Suppressor macrophage treated with lipopolysaccharide for 4 hours (primary cell): ENCODE measurements at regions not wholly inside any gene's neighbourhood (a gene's known extent, or its start where the extent isn't known, plus 50 kb on each side); places are given as distances from the start of the nearest gene placed in this dataset.

ENCODE experiments used
- DNase-seq: peaks from one replicate; pipeline ENCODE4 v3.0.0-alpha.2; 2020

- no peak for DNase-seq
Measured at GRCh38 chr14:47778631-47779030, 103.2 kb upstream of the MDGA2 start.

GRCh38 chr14:47772652-47773051 is 97.2 kb upstream of the MDGA2 start:
- no peak for DNase-seq

GRCh38 chr14:47763188-47763854 is 87.9 kb upstream of the MDGA2 start:
- DNase-seq: peak; percentile 3

- DNase-seq: peak; percentile 59
Measured at GRCh38 chr14:47746986-47747385, 71.6 kb upstream of the MDGA2 start.

GRCh38 chr14:47744155-47744554 is 68.8 kb upstream of the MDGA2 start:
- peak; percentile 41 for DNase-seq

GRCh38 chr14:47739541-47739940 is 64.1 kb upstream of the MDGA2 start:
- DNase-seq: no peak

GRCh38 chr14:47730296-47730695 is 54.9 kb upstream of the MDGA2 start:
- DNase-seq: no peak
